CD4-positive, alpha-beta T cell treated with Interleukin-21 for 1 hour (primary cell): ENCODE measurements at regions not wholly inside any gene's neighbourhood (a gene's known extent, or its start where the extent isn't known, plus 50 kb on each side); places are given as distances from the start of the nearest gene placed in this dataset.

ENCODE experiments used
- DNase-seq: peaks from one replicate; pipeline ENCODE4 v3.0.0-alpha.2; 2020

GRCh38 chr2:71860381-71860926, 287.2 kb downstream of the CYP26B1 start:
- DNase-seq: no peak

- no peak for DNase-seq
Observed at GRCh38 chr2:71859211-71859847, 288.3 kb downstream of the CYP26B1 start.

- DNase-seq: no peak
Observed at GRCh38 chr2:71858071-71858470, 289.6 kb downstream of the CYP26B1 start.

GRCh38 chr2:71857636-71858035, 290.0 kb downstream of the CYP26B1 start:
- DNase-seq: no peak

GRCh38 chr2:71856773-71857525, 290.7 kb downstream of the CYP26B1 start:
- no peak for DNase-seq

- no peak for DNase-seq
Observed at GRCh38 chr2:71853858-71854257, 293.8 kb downstream of the CYP26B1 start.

- DNase-seq: no peak
Observed at GRCh38 chr2:71852141-71852711, 295.4 kb downstream of the CYP26B1 start.

GRCh38 chr2:71851094-71851750, 296.4 kb downstream of the CYP26B1 start:
- DNase-seq: no peak

- DNase-seq: no peak
Observed at GRCh38 chr2:71850306-71850801, 297.3 kb downstream of the CYP26B1 start.

- no peak for DNase-seq
Observed at GRCh38 chr2:71849607-71850305, 297.9 kb downstream of the CYP26B1 start.

GRCh38 chr2:71849111-71849510, 298.6 kb downstream of the CYP26B1 start:
- no peak for DNase-seq

GRCh38 chr2:71846669-71847291, 300.9 kb downstream of the CYP26B1 start:
- no peak for DNase-seq

GRCh38 chr2:71846072-71846471, 301.6 kb downstream of the CYP26B1 start:
- no peak for DNase-seq

- DNase-seq: no peak
Observed at GRCh38 chr2:71844967-71845366, 302.7 kb downstream of the CYP26B1 start.

GRCh38 chr2:71843391-71843850, 304.2 kb downstream of the CYP26B1 start:
- no peak for DNase-seq

GRCh38 chr2:71842744-71843143, 304.9 kb downstream of the CYP26B1 start:
- DNase-seq: no peak

- DNase-seq: no peak
Observed at GRCh38 chr2:71839826-71840225, 307.8 kb downstream of the CYP26B1 start.

GRCh38 chr2:71834796-71835195, 312.9 kb downstream of the CYP26B1 start:
- no peak for DNase-seq

GRCh38 chr2:71833855-71834560, 313.7 kb downstream of the CYP26B1 start:
- DNase-seq: no peak

GRCh38 chr2:71833272-71833671, 314.4 kb downstream of the CYP26B1 start:
- DNase-seq: no peak

GRCh38 chr2:71832844-71833243, 314.8 kb downstream of the CYP26B1 start:
- DNase-seq: no peak
